HG02763 (cell line): ENCODE measurements at regions not wholly inside any gene's neighbourhood (a gene's known extent, or its start where the extent isn't known, plus 50 kb on each side); places are given as distances from the start of the nearest gene placed in this dataset.

ENCODE experiments used
- ATAC-seq: cut with Tn5 transposase; IDR thresholded peaks from one replicate; pipeline ENCODE4 v1.9.1; 2021; ENCODE audit warnings: mild to moderate bottlenecking, moderate library complexity; ENCODE audit not compliant: unreplicated experiment

DNA sequence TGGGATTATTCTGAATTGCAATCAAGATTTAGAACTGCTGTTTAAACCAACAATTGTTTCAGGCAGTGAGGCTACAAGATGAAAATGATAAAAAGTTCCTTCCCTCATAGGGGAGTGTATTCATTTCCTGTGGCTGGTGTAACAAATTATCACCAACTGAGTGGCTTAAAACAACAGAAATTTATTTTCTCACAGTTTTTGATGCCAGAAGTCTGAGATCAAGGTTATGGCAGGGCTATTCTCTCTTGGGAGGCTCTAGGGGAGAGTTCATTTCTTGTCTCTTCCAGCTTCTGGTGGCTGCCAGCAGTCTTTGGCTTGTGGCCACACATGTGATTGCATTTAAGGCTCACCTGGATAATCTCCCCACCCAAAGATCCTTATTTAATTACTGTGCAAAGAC is 290.5 kb upstream of the ZSWIM2 start:
- ATAC-seq: no peak

DNA sequence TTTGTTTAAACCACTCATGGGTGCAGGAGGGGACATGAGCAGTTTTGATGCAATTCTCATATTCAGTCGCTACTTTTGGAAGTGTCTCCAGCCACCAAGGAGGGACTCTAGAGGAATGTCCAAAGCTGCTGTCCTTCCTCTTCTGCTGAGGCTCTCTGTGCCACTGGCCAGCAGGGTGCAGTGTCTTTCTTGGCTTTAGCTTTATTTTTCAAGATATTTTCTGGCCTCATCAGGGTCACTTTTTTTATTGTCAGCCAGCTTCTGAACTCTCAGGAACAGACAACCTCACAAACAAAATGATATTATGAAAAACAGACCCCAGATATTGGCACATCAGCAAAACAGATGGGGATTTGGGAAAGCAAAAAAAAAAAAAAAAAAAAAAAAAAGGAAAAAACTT is 289.3 kb upstream of the ZSWIM2 start:
- no peak for ATAC-seq

DNA sequence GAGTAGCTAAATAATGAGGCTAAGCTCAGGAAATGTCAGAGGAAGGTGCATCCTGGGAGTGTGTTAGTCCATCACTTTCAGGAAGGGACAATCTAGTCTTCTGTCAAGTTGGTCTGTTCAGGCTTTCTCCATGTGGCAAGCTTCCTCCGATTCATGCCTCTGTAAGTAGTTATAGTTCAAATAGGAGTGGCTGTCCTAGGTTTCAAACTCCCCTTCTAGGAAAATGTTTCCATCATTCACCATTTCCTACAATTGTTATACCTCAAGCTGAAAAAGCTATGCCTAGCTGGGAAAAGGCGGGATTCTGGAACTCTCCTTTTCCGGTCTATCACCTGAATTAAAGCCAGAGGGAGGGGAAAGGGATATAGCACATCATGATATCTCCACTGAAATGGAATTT is 287.7 kb upstream of the ZSWIM2 start:
- no peak for ATAC-seq

DNA sequence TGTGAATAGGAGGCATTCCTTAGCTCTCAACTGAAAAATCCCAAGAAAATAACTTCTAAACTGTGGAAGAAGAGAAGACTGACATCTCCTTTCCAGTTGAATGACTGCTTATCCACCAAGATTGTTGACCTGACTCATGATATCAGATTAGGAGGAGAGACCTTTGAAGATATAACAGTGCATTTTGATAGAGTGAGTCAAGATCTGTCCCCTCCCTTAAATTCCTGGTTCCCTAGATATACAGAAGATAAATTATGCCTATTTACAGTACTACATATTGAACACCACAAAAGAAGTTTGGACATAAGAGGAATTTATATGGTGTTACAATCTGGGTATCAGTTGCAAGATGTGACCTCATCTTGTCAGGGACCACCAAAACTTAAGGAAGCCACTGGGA is 285.3 kb upstream of the ZSWIM2 start:
- no peak for ATAC-seq

DNA sequence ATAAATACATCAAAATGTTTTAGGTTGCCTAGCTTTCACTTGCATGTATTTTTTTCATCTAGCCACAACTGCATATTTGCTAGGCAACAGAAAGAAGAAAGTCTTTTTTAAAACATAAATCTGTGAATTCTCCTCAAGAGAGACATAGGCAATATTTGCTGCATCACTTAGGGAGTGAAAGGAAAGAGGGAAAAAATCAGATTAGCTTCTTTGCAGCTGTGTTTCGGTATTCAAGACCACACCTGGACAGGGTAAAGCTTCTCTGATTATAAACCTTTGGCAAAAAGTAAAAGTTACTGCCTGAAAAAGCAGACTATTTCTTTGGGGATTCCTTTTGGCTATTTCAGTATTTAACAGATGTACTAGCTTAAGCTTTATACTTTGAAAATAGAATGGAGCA is 280.9 kb upstream of the ZSWIM2 start:
- no peak for ATAC-seq

DNA sequence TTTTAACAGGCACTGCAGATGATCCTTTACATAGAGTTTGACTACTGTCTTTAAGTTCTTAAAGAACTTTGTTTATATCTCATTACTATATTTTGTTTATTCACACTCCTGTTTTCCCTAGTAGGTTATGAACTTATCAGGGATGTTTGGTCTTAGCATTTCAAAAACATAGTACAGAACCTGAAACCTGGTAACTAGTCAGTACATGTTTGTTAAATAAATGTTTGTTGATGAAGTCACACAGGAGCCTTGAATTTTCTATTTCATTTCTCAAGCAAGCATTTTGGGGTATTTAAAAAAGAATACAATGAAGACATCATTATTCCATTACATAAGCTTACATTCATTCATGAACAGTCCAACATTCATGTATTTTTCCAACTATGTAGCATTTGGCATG is 280.3 kb upstream of the ZSWIM2 start:
- ATAC-seq: no peak

DNA sequence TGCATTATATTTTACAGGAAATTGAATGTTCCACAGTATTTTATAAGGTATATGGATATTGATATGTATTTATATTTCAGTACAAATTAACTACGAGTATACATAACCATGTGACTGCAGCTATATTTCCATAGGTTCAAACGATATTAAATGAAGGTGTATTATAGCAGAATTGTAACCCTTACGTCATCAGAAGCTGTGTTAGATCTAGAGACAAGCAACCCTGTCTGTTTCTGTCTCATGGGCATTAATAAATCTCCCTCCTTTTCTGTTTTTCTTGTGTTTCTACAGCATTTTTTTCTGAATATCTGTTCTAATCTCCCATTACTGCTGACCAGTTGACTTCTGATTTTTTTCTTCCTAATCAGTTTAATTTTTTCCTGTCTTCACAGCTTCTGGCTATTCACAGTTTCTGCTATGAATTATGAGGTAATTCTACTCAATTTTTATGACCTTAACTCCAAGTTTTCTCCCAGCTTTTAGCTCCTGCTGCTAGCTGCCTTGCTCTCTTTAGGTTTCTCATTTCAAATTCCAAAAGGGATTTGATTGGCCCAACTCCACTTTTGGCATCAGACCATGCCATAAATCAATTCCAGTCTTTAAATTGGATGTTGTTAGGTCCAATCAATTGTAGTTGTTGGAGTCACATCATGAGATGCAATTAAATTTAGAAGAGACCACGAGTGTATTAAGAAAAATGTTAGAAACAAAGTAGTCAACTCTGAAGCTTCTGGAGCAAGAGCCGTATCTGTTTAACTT is 277.5 kb upstream of the ZSWIM2 start:
- ATAC-seq: no peak

DNA sequence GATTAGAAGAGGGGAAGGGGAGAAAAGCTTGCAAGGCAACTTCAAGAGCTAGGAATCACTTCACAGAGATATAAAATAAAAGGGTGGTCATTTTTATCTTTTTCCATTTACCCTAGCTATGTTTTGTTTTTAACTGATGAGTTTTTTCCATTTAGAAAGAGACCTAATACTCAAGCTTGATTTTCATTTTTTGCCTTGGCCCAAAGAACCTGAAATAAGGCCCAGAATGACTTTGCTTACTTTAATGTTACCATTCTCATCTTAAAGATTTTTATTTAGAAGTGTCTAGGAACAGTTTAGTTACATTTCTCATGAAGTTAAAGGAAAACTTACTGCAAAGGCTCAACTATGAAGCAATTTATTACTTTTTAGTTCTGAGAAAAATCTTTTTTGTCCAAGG is 276.3 kb upstream of the ZSWIM2 start:
- ATAC-seq: no peak

DNA sequence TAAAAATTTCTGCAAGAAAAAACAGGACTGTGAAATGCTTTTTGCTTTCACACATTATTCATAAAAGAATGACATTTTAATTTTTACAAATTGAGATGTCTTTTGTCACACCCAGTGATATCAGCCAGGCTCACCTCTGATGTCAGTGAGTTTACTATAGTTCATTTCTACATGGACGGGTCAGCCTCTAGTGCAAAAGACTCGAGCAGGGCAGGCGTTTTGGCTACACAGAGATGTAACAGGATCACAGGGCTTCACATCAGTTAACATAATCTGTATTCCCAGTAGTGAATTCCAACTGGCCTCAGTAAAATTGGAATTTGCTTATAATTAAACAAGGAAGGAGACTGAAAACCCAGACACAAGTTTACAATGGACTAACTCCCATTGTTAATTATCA is 275.6 kb upstream of the ZSWIM2 start:
- ATAC-seq: no peak

DNA sequence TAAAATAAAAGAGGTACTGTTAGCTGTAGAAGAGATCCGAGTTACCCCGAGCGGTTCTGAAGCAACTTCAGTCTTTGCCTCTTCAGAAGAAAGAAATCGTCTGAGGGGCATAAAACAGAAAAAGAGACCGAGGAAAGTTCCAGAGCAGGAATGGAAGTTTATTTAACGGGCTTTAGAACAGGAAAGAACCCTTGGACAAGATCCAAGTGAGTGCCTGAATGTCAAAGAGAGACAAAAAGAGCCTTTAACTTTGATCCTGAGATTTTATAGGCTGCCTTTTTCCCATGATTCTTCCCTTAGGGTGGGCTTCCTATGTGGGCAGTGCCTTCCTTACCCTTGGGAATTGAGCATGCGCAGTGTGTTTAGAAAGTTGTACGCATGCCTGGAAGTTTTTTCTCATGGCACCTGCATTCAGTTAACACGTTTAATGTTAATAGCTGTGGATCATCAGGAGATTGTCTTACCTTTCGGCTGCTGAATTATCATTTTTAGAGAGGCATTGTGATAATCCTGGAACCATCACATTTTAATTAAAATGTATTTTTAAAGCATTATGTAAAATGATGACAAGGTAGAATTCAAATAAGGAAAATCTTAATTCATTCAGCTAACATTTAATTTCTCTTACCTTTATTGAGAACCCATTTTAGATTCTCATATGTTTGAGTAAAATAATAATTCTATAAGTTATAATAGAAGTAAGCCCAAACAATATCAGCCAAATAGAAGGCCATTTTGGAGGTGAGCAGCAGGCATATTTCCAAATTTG is 269.5 kb upstream of the ZSWIM2 start:
- no peak for ATAC-seq

DNA sequence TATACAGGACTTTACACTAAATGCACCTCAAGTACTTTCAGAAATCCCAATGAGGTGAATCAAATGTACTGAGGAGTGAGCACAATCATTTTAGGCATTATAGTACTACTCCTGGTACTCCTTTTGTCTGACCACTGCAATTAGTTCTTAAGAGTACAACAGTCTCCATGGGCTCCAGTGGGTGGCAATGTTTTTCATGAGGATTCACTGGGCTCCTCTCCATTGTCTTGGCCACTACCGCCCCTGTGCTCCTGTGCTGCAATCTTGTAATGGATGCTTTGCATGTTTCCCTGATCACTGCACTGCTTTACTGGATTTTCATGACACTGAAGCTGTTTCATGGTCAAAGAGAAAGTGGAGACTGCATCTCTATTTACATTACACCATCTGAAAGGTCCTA is 268.5 kb upstream of the ZSWIM2 start:
- no peak for ATAC-seq

DNA sequence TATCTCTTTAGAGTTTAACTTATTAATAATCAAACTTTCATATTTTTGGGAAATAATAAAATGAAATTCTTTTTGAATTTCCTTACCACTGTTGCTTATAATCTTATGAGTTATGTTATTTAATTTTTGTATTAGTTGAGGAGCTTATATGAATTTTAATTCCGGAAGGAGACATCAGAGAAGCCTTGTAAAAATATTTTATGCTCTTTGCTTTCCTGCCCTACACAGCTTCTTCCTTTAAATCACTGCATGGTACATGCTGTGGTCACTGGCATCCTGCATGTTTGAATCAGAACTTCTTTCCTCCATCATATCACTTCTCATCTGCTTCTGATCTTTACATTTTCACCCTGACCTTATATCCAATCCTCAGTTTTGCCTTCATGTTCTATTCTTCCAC is 266.7 kb upstream of the ZSWIM2 start:
- no peak for ATAC-seq

DNA sequence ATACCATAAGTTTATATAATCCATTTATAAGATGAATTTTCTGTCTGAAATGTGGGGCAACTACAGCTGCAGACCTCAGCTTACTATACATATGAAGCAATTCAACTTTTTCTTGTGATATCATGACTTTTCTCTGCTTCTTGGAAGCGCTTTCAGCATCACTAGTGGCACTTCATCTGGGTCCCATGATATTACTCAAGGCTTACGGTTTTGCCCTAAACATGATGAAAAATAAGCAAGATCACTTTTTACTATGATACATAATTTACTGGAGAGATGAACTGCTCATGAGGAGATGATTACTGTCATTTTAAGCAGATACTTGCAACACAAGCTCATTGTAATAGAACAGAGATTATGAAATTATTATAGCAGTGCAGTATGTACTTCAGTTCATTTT is 258.0 kb upstream of the ZSWIM2 start:
- ATAC-seq: no peak

DNA sequence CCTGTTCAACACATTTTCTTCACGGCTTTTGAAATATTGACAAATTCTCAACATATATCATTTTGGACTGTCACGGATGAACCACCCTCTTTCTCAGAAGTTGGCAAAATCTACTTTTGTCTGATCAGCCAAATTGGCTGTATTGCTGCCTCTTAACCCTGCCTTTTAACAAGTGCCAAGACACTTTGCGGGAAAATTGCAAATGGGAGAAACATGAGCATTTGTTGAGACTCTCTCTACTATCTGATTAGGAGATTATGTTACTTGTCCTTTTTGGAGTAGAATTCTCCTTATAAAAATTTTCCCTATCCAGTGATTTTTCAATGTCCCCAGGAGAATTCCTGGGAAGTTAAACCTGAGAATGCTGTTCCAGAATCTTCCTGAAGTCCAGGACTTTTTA is 256.2 kb upstream of the ZSWIM2 start:
- no peak for ATAC-seq

DNA sequence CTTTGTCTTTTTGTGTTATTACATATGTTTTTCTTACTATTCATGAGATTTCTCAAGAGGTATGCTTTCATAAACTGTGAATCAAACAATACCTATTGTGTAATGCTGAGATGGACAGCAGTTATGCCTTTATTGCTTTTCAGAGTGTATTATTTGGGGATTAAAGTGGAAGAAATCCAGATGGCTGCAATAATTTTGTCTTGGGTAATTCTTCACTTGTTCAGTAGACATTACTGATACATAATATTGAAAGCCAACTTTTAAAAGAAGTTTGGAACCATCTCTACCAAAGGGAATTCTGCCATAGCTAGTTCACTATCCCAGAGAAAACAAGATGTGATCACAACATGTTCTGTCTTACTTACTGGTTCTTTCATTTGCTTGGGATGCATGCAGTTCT is 253.4 kb upstream of the ZSWIM2 start:
- no peak for ATAC-seq

DNA sequence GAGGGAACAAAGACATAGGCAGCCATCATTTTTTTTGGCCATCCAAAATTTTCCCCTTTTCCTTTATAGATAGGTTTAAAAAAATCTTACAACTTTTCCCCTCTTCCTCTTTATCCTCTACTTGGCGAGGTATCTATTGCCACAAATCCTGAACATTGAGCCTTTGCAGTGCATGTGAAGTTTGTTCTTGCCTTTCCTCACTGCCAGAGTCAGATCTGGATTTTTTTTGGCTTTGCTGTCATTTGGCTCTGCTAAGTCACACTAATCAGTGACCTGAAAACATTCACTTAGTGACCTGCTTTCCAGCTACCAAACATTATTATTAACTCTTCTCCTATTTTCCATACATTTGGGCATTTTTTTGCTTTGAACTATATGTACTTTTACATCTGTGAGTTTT is 249.2 kb upstream of the ZSWIM2 start:
- ATAC-seq: no peak

DNA sequence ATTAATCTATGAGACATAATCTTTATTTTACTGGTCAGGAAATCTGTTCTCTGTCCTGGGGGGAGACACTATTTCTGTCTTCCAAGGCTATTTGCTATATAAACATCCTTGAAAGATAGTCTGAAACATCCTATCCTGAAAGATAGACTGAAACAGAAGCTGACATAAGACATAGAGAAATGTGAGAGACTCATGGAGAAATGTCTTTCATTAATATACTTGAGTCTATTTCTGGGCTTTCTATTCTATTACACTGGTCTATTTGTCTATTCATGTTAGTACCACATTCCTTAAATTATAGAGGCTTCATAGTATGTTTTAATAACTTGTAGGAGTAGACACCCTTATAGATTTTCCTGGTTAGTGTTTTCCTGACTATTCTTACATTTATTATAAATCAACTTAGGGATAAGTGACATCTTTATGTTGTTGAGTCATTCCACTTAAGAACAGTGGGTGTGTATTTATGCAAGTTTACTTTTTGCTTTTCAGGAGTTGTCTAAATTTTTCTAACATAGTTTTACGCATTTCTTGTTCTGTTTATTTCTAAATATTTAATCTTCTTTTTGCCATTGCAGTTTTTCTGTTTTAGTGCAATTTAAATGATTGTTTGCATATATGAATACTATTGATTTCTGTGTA is 244.9 kb upstream of the ZSWIM2 start:
- ATAC-seq: no peak

DNA sequence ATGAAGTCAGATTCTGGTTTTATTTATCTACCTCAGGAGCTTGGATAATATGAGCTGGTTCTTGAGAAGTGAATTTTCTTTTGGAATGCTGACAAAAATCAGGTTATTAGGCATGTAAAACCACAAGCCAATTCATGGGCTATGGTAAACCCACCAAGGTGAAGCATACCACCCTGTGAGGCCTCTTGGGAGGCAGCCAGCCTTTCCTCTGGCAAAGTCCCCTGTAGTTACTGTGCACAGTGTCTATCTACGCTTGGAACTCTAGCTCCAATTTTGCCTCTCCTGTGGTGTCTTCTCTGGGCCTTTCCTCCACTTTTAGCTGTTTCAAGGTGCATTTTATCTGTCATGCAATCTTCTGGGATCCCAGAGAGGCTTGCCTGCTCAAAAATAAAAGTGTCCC is 242.7 kb upstream of the ZSWIM2 start:
- ATAC-seq: no peak

DNA sequence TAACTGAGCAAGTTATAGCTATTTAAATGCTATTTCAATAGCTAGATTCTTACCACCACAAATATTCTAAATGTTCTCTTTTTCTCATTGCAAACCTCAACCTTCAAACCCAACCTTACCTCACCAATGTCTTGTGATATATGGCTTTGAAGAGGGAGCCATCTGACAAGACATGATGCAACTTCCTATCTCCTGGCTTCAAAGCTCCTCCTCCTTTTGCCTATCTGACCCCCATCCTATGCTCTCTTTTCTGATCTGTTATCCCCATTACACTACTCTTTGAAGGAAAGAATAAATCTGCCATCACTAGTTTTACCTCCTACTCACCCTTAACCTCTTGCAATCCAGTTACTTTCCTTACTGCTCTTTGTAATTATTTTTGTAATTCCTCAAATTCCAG is 235.6 kb upstream of the ZSWIM2 start:
- no peak for ATAC-seq

DNA sequence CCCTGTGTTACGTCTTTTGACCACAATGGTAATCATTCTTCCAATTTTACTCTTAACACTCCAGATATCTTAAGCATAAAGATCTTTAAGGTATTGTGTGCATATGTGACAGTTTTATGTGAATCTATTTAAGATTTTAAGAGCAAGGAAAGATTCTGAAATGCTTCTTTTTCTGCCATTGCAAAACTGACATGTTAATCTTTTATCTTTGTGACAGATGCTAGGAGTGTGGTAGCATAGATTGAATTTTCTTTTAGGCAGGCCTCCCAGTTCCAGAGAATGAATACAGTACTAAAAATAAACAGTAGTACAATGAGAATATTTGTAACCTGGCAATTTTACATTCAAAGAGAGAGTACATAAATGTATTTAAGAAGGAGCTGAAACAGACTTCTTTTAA is 232.5 kb upstream of the ZSWIM2 start:
- ATAC-seq: no peak

DNA sequence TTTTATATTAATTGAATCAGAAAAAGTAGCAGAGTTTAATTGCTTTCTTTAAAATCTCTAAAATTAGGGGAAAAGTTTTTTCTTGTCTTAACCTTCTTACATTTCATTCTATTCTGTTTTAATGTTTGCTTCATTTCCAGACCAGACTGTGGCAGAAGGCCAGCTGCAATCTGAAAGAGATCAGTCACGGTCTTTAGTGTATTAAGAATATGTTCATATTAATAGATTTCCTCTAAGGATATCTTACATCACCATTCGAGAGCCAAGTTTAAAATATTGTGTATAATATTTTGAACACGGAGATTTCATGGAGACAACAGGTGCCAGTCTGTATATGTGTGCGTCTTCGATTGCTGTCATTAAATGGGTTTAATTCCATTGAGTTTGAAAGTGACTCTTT is 230.9 kb upstream of the ZSWIM2 start:
- ATAC-seq: no peak

DNA sequence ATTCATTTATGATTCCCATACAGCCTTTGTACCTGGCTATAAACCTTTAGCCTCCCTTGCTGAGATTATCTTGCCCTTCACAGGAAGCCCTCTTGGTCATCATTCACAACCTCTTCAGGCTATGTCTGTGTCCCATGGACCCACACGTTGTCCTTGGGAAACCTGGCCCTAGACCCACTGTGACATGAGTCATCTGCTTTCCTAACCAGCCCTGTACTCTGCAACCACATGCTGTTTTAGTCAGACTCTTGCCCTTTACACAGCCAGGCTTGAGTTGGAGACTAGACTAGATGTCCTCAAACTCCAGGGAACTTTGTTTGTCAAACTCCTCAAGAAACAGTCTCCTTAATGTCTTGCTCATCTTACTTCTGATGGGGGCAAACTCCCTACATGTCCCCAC is 229.3 kb upstream of the ZSWIM2 start:
- no peak for ATAC-seq
